Activated T-helper 17 cell treated with anti-CD3 and anti-CD28 coated beads, Interleukin-2, amount 50 U/mL, for 72 hours (primary cell): ENCODE measurements at regions not wholly inside any gene's neighbourhood (a gene's known extent, or its start where the extent isn't known, plus 50 kb on each side); places are given as distances from the start of the nearest gene placed in this dataset.
"Not testable (repeated sequence)": the region's sequence is repeated elsewhere in the genome, so short reads cannot be mapped to it uniquely, and the experiment has no call there.

Experiments
- ATAC-seq: fragments of 150-1000 bp; cut with Tn5 transposase; replicated peaks from 2 replicates; pipeline ENCODE4 v1.10.0; 2021; ENCODE audit warnings: mild to moderate bottlenecking, moderate library complexity
- H3K27ac Mint-ChIP-seq: one replicate; pipeline ENCODE4 v1.8.0; 2022; ENCODE audit warnings: mixed read lengths
- H3K27me3 Mint-ChIP-seq: one replicate; pipeline ENCODE4 v1.8.0; 2022; ENCODE audit warnings: mixed read lengths
- H3K36me3 Mint-ChIP-seq: one replicate; pipeline ENCODE4 v1.8.0; 2022; ENCODE audit warnings: low read depth, mild to moderate bottlenecking, mixed read lengths
- H3K4me1 Mint-ChIP-seq: one replicate; pipeline ENCODE4 v1.8.0; 2022; ENCODE audit warnings: mixed read lengths
- H3K4me3 Mint-ChIP-seq: one replicate; pipeline ENCODE4 v1.8.0; 2022; ENCODE audit warnings: mild to moderate bottlenecking, mixed read lengths
- H3K9me3 Mint-ChIP-seq: one replicate; pipeline ENCODE4 v1.8.0; 2022; ENCODE audit warnings: mixed read lengths

DNA sequence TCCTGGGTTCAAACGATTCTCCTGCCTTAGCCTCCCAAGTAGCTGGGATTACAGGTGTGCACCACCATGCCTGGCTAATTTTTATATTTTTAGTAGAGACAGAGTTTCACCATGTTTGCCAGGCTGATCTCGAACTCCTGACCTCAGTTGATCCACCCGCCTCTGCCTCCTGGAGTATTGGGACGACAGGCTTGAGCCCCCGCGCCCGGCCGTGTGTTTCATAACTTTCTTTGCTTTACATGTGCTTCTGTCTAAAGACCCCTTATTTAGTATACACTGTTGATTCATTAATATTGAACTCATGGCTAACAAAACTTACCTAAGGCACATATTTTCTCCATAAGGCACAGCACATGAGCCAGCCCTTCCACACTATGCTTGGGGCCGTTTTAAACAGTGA lies 125.6 kb upstream of the ATP10A start:
- H3K4me1 Mint-ChIP-seq, H3K4me3 Mint-ChIP-seq, ATAC-seq, H3K9me3 Mint-ChIP-seq, H3K36me3 Mint-ChIP-seq, H3K27me3 Mint-ChIP-seq, H3K27ac Mint-ChIP-seq: not testable (repeated sequence)

DNA sequence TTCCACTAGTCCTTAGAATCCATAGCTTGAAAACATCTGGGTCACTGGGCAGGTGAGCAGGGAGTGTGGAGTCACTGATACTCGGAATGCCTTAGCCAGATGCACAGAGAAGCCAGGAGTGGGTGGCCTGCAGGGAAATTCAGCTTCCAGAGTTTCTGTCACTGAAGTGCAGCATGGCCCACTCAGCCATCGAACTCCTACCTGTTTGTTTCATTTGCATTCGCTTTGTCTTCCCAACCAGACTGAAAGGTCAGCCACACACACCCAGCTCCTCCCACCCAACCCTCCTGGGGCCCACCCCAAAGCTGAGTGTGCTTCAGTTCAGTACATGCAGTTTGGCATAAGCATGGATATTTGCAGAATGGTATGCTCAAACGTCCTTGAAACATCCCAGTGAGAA lies 124.5 kb upstream of the ATP10A start:
- no peak overlapping the region for H3K4me3 Mint-ChIP-seq
- no peak for ATAC-seq
- no peaks in the 10 kb centered on the region for H3K9me3 Mint-ChIP-seq
- H3K27me3 Mint-ChIP-seq = peaks cover 8% of the 10 kb centered on the region
- H3K27ac Mint-ChIP-seq = no peak overlapping the region
- H3K36me3 Mint-ChIP-seq = no peaks in the 10 kb centered on the region
- no peaks in the 10 kb centered on the region for H3K4me1 Mint-ChIP-seq

DNA sequence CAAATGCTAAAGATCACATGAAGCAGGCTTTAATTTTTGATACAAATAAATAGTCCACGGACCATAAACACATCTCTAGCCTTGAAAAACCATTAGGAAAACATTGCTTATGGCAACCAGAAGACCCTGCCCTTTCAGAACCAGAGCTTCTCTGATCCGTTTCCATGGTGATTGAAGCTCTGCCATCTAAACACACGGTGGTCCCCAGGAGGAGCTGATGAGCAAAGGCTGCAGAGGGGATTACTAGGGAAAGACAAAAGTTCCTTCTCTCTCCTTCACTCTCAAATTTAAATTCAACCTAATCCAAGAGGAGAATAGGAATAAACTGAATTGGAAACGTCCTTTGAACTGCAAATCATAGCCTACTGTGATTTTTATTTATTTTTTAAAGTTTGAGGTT lies 122.0 kb upstream of the ATP10A start:
- ATAC-seq = no peak
- Mint-ChIP-seq H3K27me3 (peaks cover 18% of the 10 kb centered on the region), H3K27ac (no peak overlapping the region), H3K4me1 (no peaks in the 10 kb centered on the region), H3K9me3 (no peaks in the 10 kb centered on the region), H3K36me3 (no peaks in the 10 kb centered on the region), H3K4me3 (no peak overlapping the region)

DNA sequence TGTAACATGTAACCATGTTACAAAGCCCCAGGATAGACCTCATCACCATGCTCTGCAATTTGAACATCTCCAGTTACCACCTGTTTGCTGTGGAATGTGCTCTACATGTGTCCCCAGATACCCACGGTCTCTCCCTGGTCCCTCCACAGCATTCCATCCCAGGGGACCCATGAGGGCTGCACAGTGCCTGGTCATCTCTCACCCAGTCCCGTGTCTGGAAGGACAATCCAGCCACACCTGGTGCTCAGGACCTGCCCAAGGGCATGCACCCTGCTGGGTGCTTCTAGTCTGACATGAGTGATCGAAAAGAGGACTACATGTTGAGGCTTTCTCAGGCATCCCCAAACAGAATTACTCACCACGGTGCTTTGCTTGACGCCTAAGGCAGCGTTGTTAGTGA lies 119.6 kb upstream of the ATP10A start:
- Mint-ChIP-seq H3K4me3 (no peak overlapping the region), H3K9me3 (no peaks in the 10 kb centered on the region), H3K4me1 (no peaks in the 10 kb centered on the region), H3K36me3 (no peaks in the 10 kb centered on the region), H3K27ac (no peak overlapping the region), H3K27me3 (peaks cover 20% of the 10 kb centered on the region)
- ATAC-seq = no peak

DNA sequence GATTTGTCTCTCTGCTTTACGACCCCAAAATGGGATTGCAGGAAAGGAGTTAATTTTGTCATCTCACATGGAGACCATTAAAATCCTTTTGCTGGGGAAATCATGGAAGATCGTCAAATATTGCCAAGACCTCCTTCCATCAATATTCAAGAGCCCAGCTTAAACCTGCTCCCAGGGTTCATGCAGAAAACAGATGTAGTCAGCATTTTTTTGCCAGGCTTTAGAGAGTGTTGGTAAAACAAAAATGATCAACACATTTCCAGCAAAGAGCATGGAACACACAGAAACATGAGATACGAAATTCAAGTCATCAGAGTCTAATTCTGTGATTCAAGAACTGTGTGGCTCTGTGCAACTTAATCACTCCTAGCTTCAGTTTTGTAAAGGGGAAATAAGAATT lies 118.0 kb upstream of the ATP10A start:
- Mint-ChIP-seq H3K27ac (no peak overlapping the region), H3K4me1 (no peaks in the 10 kb centered on the region), H3K9me3 (no peaks in the 10 kb centered on the region), H3K36me3 (no peaks in the 10 kb centered on the region), H3K27me3 (peaks cover 16% of the 10 kb centered on the region), H3K4me3 (no peak overlapping the region)
- ATAC-seq = no peak

DNA sequence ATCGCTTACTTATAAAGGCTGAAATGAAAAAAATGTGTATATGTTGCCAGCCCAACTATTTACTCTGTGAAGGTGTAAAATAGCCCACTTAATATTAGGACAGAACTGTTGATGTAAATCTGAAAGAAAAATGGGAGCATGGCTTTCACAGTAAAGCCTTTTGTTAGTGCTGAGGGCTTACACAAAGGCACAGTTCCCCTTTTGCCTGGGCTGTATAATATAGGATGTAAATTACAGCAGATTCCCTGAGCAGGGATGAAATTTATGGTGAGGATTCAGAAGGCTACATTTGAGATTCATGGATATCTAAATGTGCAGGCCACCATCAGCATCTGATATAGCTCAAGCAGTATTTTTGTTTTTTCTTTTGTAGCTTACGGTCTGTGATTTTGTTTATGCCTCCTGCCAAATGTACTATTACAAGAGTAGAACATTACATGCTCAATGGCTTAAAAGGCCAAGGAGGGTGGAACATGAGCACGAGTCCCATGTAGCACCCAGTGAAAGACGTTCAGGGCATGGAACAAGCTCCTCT lies 109.1 kb upstream of the ATP10A start:
- Mint-ChIP-seq H3K27ac (no peak overlapping the region), H3K4me1 (no peaks in the 10 kb centered on the region), H3K27me3 (no peaks in the 10 kb centered on the region), H3K9me3 (no peaks in the 10 kb centered on the region), H3K36me3 (no peaks in the 10 kb centered on the region), H3K4me3 (no peak overlapping the region)
- ATAC-seq = no peak

DNA sequence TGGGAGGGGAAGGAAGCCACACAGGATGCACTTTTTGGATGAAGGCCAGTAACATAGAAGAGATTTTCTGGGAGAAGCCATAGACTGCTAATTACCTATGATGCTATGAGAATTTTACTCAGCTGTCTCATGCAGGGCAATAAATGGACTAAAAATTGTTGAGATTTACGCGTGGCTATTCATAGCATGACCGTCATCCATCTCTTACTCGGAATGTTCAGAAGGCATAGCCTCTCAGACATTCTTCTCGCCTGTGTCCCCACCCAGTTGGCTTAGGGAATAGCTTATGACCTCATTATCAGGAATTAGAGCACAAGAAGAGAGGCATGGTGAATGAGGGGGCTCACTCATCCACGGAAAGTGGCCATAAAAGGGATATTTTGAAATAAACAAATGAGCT lies 107.9 kb upstream of the ATP10A start:
- Mint-ChIP-seq H3K27me3 (no peaks in the 10 kb centered on the region), H3K9me3 (no peaks in the 10 kb centered on the region), H3K36me3 (no peaks in the 10 kb centered on the region), H3K4me1 (no peaks in the 10 kb centered on the region), H3K4me3 (no peak overlapping the region), H3K27ac (no peak overlapping the region)
- no peak for ATAC-seq

DNA sequence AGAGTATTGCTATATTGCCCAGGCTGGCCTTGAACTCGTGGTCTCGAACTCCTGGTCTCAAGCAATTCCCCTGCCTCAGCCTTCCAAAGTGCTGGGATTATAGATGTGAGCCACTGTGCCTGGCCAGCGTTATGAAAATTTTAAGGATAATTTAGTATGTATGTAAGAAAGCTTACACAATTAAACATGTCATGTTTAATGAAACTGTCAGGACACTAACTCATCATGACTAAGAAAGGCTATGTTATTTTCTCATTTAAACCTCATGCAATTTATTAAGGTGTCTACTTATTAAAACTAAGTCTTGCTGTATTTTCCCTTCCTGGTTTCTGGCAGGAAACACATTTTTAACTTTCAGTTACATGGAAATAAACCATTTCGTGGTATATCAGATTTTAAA lies 106.8 kb upstream of the ATP10A start:
- no peaks in the 10 kb centered on the region for H3K4me1 Mint-ChIP-seq
- H3K9me3 Mint-ChIP-seq = no peaks in the 10 kb centered on the region
- no peak overlapping the region for H3K4me3 Mint-ChIP-seq
- ATAC-seq = no peak
- no peaks in the 10 kb centered on the region for H3K36me3 Mint-ChIP-seq
- no peaks in the 10 kb centered on the region for H3K27me3 Mint-ChIP-seq
- no peak overlapping the region for H3K27ac Mint-ChIP-seq

DNA sequence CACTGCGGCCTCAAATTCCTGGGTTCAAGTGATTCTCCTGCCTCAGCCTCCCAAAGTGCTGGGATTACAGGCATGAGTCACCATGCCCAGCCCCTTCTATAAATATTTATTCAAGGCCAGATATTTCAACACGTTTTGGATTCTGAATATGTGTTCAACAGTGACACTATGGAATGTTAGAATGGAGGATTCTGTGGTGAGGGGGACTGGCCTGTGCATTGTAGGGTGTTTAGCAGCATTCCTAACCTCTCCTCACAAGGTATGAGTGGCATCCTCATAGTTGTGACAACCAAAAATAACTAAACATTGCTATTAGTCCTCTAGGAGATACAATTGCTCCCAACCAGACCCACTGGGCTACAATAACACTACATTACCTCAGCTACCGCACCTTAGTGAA lies 104.0 kb upstream of the ATP10A start:
- no peak for ATAC-seq
- no peaks in the 10 kb centered on the region for H3K4me1 Mint-ChIP-seq

DNA sequence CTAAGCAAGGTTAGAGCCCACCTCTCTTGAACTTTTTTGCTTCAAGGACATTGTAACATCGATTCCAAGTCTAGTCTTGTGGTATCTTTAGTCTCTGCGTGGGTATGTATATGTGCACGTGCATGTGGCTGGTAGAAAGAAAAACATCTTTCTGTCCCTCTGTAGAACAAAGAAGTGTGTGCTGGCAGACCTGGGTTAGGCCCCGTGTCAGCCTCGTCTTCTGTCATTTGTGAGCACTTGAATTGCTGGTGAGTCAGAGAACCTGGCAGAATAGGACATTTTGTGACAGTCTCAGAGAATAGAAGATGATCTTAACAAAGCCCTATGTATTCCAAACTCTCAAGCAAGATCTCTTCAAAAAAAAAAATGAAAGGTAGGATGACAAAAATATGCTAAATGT lies 102.2 kb upstream of the ATP10A start:
- Mint-ChIP-seq H3K27me3 (no peaks in the 10 kb centered on the region), H3K9me3 (no peaks in the 10 kb centered on the region), H3K4me1 (no peaks in the 10 kb centered on the region), H3K4me3 (no peak overlapping the region), H3K36me3 (no peaks in the 10 kb centered on the region), H3K27ac (no peak overlapping the region)
- no peak for ATAC-seq

More for the DNA sequence above, 104.0 kb upstream of the ATP10A start:
- Mint-ChIP-seq H3K36me3 (no peaks in the 10 kb centered on the region), H3K27me3 (no peaks in the 10 kb centered on the region), H3K27ac (no peak overlapping the region), H3K4me3 (no peak overlapping the region), H3K9me3 (no peaks in the 10 kb centered on the region)

DNA sequence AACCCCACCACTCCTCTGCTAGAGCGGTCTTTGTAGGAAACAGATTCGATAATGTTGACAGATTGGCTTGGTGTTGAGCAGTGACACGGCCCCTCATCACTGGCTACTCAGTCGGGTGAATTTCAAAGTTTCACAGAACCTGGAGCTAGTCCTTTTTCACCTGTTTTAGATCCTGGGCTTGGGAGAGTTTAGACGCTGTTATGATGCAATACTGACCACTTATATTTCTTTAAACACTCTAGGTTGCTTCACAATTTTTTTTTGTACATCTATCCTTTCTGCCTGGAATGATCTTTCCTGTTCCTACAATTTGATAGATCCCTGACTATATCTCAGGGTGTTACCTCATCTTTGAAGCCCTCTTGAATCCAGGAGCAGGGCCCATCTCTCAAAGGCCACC lies 97.1 kb upstream of the ATP10A start:
- peaks cover 9% of the 10 kb centered on the region for H3K27me3 Mint-ChIP-seq
- H3K4me1 Mint-ChIP-seq = no peaks in the 10 kb centered on the region
- no peak for ATAC-seq
- no peak overlapping the region for H3K27ac Mint-ChIP-seq
- no peaks in the 10 kb centered on the region for H3K36me3 Mint-ChIP-seq
- no peak overlapping the region for H3K4me3 Mint-ChIP-seq
- no peaks in the 10 kb centered on the region for H3K9me3 Mint-ChIP-seq

DNA sequence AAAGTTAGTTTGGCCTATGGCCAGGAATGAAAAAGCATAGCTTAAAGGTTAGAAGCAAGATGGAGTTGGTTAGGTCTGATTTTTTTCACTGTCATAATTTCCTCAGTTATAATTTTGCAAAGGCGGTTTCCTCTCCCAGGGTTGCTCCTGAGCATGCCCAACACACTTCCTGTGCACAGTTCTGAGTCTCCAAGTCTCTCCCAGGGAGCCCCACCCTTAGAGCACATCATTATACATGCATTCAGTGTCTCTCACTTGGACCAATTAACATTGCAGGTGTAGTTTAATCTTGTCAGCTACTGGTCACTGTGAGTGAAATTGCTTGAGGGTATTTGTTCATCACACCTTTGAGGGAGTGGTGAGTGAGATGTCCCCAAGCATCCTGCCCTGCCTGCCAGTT lies 96.0 kb upstream of the ATP10A start:
- H3K9me3 Mint-ChIP-seq = no peaks in the 10 kb centered on the region
- ATAC-seq = no peak
- H3K27ac Mint-ChIP-seq = no peak overlapping the region
- H3K36me3 Mint-ChIP-seq = no peaks in the 10 kb centered on the region
- no peaks in the 10 kb centered on the region for H3K4me1 Mint-ChIP-seq
- peaks cover 9% of the 10 kb centered on the region for H3K27me3 Mint-ChIP-seq
- no peak overlapping the region for H3K4me3 Mint-ChIP-seq

DNA sequence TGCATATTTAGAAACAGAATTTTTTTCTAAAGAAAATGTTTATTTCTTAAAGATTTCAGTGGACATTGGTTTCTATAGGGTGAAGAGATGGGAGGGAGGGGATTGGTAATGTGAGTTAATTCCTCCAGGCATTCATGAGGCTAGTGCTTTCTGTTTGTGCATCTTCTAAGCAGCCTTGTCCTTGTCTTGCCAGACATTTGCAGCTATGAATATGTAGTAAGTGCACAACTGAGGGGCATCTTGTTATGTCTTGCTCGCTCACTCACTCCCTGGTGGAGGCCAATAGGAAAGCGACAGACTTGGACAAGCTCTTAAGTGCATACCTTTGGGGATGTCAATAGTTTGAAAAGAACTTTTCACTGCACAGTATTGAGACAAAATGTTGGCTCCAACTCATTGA lies 92.5 kb upstream of the ATP10A start:
- Mint-ChIP-seq H3K27me3 (peaks cover 9% of the 10 kb centered on the region), H3K4me3 (no peak overlapping the region)
- no peak for ATAC-seq

DNA sequence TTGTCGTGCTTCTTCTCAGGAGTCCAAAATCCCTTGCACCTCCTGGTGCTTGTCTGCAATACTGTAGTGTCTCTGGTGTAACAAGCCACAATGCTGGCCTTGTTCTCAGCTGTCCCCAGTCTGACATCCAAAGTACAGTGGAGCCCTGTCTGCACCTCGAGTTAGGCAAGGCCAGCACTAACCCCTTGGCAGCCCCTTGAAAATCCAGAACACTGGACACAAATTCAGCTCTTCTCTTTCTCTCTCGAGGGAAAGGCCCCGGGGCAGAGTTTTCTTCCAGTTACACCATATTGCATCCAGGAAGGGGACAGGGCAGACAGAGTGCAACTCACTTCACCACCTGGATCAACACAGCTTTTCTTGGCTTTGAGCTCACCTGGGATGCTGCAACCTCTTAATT lies 91.3 kb upstream of the ATP10A start:
- Mint-ChIP-seq H3K27me3 (peaks cover 5% of the 10 kb centered on the region), H3K4me3 (no peak overlapping the region), H3K27ac (no peak overlapping the region), H3K4me1 (no peaks in the 10 kb centered on the region), H3K9me3 (peaks cover 9% of the 10 kb centered on the region), H3K36me3 (no peaks in the 10 kb centered on the region)
- ATAC-seq = no peak

More for the DNA sequence above, 92.5 kb upstream of the ATP10A start:
- Mint-ChIP-seq H3K27ac (no peak overlapping the region), H3K36me3 (no peaks in the 10 kb centered on the region), H3K4me1 (no peaks in the 10 kb centered on the region), H3K9me3 (peaks cover 9% of the 10 kb centered on the region)

DNA sequence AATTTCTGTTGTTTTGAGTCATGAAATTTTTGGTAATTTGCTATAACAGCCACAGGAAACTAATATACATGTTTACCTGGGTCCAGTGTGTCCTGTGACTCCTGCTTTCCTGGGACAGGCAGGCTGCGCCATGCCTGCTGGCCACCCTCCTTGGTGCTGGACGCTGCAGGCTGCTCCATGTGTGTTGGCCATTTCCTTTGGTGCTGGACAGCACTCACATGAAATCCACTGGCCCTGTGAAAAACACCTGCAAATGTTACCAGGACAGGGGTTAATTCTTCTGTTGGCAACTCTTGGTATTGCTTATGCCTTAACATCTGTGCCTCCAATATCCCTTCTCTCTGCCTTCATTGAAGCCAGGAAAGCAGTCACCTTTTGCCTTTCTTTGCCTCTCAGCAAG lies 86.9 kb upstream of the ATP10A start:
- H3K4me3 Mint-ChIP-seq = no peak overlapping the region
- H3K27me3 Mint-ChIP-seq = no peaks in the 10 kb centered on the region
- ATAC-seq = no peak
- peaks cover 12% of the 10 kb centered on the region for H3K9me3 Mint-ChIP-seq
- H3K27ac Mint-ChIP-seq = no peak overlapping the region
- H3K4me1 Mint-ChIP-seq = no peaks in the 10 kb centered on the region
- no peaks in the 10 kb centered on the region for H3K36me3 Mint-ChIP-seq
